CD1c-positive myeloid dendritic cell (primary cell): ENCODE measurements at regions not wholly inside any gene's neighbourhood (a gene's known extent, or its start where the extent isn't known, plus 50 kb on each side); places are given as distances from the start of the nearest gene placed in this dataset.
A peak's percentile ranks its signal among the peaks of the same experiment; 100 is the strongest.

Source experiments
- DNase-seq: peaks from one replicate; pipeline ENCODE4 v3.0.0-alpha.2; 2016; ENCODE audit errors: extremely low spot score

GRCh38 chr7:131616487-131617200, 60.2 kb upstream of the PODXL start:
- DNase-seq, result peak; percentile 73

DNA sequence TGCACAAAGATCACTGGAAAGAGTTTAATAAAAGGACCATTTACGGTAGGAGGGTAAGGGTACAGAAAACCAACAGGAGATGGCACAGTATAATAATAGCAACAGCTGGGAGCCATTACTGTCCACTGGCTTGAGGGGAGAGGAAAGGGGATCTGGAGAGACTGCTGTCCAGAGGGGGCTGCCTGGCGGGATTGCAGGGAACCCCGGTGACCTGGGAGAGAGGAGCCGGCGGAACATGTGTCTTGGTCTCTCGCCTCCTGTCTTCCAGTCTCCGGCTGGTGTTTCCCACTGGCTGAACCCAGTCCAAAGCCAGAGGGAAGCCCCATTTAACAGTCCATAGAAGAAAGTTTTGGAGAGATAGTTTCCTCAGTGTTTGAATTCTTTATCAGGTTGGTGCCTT, 57.5 kb upstream of the PODXL start:
- DNase-seq, result no peak

DNA sequence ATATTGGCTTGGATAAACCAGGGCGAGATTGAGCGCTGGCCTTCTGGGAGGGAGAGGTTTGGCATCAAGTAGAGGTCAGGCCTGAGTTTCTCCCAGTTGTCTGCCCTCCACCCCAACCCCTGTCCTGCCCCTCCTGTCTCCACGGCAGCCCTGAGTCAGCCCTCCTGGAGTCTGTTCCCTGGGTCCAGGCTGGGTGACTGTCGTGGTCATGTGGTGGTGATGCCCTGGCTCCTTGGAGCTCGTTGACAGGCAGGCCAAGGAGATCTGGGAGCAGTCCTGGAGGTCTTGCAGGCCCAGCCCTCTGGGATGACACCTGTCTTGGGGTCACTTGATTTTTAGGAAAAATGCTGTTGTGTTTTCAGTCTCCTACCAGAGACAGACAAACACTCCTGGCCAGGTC, 53.6 kb upstream of the PODXL start:
- DNase-seq, result no peak

DNA sequence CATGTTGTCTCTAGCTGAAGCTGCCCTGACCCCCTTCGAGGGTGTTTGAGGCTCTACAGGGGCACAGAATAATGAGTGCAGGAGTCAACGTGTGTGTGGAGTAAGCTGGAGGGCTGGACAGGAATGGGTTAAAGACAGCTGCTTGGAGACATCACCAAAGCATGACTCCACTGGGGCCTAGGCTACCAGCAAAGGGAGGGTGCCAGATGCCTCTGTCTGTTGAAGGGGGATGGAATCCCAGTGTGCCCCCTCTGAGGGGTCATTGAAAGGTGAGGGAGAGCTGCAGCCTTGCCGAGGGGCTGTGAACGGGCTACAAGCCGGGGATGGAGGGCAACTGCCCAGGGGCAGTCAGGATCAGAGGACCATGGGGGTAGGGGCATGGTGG, 51.7 kb upstream of the PODXL start:
- DNase-seq, result no peak

DNA sequence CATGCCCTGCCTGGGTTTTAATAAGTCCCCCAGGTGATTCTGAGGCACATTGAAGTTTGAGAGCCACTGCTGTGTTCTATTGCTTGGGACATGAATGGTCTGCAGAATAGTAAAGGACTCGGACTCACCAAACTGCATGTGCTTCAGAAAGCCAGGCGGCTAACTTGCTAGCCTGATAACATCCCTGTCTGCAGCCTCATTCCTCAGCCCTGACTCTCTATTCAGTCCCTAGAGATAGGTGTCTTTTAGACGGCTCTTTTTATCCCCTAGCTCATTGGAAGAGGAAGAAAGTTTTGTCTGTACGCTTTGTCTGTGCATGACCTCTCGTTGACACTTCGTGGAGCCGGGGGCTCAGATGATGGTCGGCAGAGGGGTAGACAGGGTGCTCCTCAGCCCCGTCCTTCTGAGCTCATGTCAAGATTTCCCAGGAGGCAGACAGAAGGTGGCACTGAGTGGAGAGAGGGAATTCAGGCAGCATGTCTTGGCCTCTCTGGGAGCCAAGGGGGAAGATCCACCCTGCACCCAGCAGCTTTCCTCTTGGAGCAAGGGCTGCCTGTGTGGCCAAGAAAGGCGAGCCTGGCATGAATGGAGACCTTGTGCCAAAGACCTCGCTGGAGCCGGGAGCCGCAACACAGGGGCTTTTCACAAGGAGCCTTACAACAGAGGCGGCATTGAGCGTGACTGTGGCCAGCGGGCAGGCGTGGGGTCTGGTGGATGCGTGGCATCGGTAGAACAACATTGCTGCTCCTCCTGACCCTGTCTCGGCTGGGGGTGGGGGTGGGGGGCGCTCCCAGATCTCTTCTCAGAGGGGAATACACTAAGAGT, 51.1 kb upstream of the PODXL start:
- no peak for DNase-seq

- peak; percentile 49 for DNase-seq
These were observed 50.2 kb upstream of the PODXL start for GRCh38 chr7:131606346-131607290.
